ENCODE measurements at regions not wholly inside any gene's neighbourhood (a gene's known extent, or its start where the extent isn't known, plus 50 kb on each side); places are given as distances from the start of the nearest gene placed in this dataset.

DNA sequence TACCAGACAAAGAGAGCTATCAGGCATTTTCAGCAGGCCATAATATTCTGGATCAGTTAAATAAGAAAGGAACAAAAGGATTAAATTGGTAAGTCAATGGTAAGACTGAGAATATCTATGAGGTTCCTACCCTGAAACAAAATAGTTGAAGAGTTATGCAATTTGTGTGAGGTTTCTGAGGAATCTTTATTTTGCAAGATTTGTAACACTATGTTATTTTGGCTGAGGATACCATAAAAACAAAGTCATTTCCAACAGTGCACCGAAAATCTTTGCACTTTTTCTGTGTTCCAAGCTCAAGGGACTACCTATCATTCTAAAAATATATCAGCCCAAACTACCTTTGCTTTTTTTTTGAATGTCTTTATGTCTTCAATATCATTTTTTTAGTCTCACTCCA, 383.3 kb upstream of the CITED2 start:
- H3K27me3 Mint-ChIP-seq = peaks cover 4% of the 10 kb centered on the region
- no peak for DNase-seq
- H3K27ac Mint-ChIP-seq = no peak overlapping the region
- H3K4me3 Mint-ChIP-seq = no peak overlapping the region
- intact Hi-C loops (cut with micrococcal nuclease) = no loop called here
- H3K9me3 Mint-ChIP-seq = no peaks in the 10 kb centered on the region
- CTCF ChIA-PET = no interaction called here
- H3K36me3 Mint-ChIP-seq (ENCODE audit: low read depth) = no peaks in the 10 kb centered on the region
- TF ChIP-seq, protein P1, sequence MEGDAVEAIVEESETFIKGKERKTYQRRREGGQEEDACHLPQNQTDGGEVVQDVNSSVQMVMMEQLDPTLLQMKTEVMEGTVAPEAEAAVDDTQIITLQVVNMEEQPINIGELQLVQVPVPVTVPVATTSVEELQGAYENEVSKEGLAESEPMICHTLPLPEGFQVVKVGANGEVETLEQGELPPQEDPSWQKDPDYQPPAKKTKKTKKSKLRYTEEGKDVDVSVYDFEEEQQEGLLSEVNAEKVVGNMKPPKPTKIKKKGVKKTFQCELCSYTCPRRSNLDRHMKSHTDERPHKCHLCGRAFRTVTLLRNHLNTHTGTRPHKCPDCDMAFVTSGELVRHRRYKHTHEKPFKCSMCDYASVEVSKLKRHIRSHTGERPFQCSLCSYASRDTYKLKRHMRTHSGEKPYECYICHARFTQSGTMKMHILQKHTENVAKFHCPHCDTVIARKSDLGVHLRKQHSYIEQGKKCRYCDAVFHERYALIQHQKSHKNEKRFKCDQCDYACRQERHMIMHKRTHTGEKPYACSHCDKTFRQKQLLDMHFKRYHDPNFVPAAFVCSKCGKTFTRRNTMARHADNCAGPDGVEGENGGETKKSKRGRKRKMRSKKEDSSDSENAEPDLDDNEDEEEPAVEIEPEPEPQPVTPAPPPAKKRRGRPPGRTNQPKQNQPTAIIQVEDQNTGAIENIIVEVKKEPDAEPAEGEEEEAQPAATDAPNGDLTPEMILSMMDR (IDR thresholded peaks at IDR 0.05) = no peak
- ATAC-seq (ENCODE audit: low read depth) = no peak
- POLR2A ChIA-PET = no interaction called here
- no peaks in the 10 kb centered on the region for H3K4me1 Mint-ChIP-seq

DNA sequence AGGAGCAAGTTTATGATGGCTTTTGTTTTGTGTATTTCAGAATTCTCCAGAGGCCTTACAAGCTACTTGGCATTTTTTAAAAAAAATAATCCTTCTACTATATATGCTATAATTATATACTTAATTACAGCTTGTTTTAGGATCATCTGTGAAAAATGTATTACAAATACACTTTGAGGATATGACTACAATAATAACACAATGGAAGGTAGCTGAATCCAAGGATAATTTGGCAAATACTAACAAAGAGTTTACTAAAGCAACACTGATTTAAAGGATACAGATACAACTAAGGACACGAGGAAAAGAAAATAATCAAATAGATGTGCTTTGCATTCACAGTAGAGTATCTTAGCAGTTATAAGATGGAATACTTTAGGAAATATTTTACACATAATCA, 381.9 kb upstream of the CITED2 start:
- POLR2A ChIA-PET = no interaction called here
- TF ChIP-seq, protein P1 (IDR thresholded peaks at IDR 0.05) = no peak
- intact Hi-C loops (cut with micrococcal nuclease) = no loop called here
- no peak overlapping the region for H3K27ac Mint-ChIP-seq
- no peaks in the 10 kb centered on the region for H3K4me1 Mint-ChIP-seq
- no peaks in the 10 kb centered on the region for H3K36me3 Mint-ChIP-seq (ENCODE audit: low read depth)
- H3K4me3 Mint-ChIP-seq = no peak overlapping the region
- DNase-seq = no peak
- peaks cover 4% of the 10 kb centered on the region for H3K27me3 Mint-ChIP-seq
- no peaks in the 10 kb centered on the region for H3K9me3 Mint-ChIP-seq
- CTCF ChIA-PET = no interaction called here
- ATAC-seq (ENCODE audit: low read depth) = no peak

DNA sequence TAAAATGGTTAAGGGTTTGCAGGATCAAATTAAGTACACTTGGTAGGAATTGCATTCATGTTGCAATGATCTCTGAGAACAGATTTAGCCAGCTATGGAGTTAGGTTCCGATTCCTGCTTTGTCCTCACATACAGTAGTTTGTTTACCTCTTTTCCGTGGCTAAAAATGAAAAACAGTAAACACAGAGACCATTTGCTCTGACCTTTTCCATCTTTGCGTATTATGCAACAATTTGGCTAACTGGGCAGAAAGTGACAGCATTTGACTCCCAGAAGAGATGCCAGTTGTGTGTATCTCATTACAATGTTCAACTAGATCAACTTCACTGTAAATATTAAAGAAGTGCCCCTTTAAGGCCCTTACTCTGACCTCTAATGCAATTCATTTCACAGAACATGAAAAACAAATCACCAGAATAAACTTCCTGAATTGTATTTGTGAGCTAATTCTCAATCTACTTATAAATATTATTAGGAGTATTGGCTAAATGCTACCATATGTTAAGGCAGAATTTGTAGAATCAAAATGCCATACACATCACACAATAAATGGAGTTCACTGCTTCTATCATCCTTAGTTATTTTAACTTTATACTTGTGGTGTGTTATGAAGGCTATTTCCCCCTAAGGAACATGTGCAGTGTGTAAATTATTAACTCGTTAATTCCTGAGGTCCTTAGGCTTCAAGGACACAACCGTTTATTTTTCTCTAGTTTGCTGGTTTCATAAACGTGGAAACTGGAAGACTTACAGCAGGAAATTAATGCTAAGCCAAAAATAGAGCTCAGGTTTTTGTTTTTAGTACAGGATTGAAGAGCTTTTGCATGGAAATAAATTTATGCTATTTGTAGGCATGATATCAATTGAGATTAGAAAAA, 380.7 kb upstream of the CITED2 start:
- CTCF ChIA-PET = no interaction called here
- peaks cover 4% of the 10 kb centered on the region for H3K27me3 Mint-ChIP-seq
- H3K36me3 Mint-ChIP-seq (ENCODE audit: low read depth) = no peaks in the 10 kb centered on the region
- POLR2A ChIA-PET = no interaction called here
- H3K4me3 Mint-ChIP-seq = no peak overlapping the region
- no peaks in the 10 kb centered on the region for H3K4me1 Mint-ChIP-seq
- TF ChIP-seq, protein P1 (IDR thresholded peaks at IDR 0.05) = no peak
- DNase-seq = no peak
- intact Hi-C loops (cut with micrococcal nuclease) = no loop called here
- ATAC-seq (ENCODE audit: low read depth) = no peak
- no peak overlapping the region for H3K27ac Mint-ChIP-seq
- H3K9me3 Mint-ChIP-seq = no peaks in the 10 kb centered on the region

DNA sequence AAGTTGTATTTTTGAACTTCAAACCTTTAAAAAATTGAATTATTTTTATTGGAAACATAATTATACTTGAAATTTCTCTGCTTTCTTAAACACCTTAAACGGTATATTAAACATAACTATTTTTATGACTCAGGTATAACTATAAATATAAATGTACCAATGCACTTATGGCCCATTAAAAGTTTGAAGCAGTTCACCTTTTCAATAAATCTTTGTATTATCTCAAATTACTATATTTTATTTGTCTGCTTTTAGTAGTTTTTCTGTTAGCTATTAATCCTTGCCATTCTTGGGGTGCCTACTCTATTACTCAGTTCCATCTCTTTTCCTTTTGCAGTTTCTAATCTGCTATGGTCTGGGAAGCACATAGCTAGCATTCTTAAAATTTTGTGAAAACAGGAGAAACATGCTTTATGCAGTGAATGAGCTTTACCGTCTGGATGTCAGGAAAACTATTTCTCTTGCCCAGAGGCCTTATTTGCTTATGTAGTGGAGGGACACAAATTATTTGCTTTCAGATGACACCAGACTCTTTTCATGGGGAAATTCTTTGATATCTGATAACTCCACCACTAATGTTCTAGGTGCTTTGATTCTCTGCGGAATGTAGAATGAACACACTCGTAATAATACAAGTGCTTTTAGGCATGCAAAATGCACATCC, 378.9 kb upstream of the CITED2 start:
- H3K27me3 Mint-ChIP-seq = peaks cover 4% of the 10 kb centered on the region
- DNase-seq (no peak), ATAC-seq (ENCODE audit: low read depth) (no peak)
- CTCF ChIA-PET = no interaction called here
- H3K4me3 Mint-ChIP-seq = no peak overlapping the region
- POLR2A ChIA-PET = no interaction called here
- H3K36me3 Mint-ChIP-seq (ENCODE audit: low read depth) = no peaks in the 10 kb centered on the region
- TF ChIP-seq, protein P1 (IDR thresholded peaks at IDR 0.05) = no peak
- H3K27ac Mint-ChIP-seq = no peak overlapping the region
- no peaks in the 10 kb centered on the region for H3K4me1 Mint-ChIP-seq
- intact Hi-C loops (cut with micrococcal nuclease) = no loop called here
- H3K9me3 Mint-ChIP-seq = no peaks in the 10 kb centered on the region

DNA sequence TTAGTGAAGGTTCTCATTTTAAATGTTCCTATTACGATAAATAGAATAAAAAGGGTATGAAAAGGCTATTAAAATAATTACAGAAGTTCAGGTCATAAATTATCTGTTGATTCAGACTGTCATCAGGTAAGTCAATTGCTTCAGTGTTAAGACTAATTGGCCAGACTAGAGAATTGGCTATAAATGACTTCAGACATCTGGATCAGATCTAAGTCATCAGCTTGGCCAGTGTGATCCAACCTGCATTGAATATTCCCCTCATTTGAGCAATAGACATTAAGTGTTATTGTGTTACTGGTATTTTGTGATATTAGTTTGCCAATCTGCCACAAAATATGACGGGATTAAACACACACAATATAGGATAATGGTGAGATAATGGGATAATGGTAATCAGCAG, 377.6 kb upstream of the CITED2 start:
- intact Hi-C loops (cut with micrococcal nuclease) = no loop called here
- Mint-ChIP-seq H3K27ac (no peak overlapping the region), H3K36me3 (ENCODE audit: low read depth) (no peaks in the 10 kb centered on the region), H3K4me1 (no peaks in the 10 kb centered on the region), H3K27me3 (peaks cover 4% of the 10 kb centered on the region), H3K9me3 (no peaks in the 10 kb centered on the region), H3K4me3 (no peak overlapping the region)
- TF ChIP-seq, protein P1 (IDR thresholded peaks at IDR 0.05) = no peak
- DNase-seq (no peak), ATAC-seq (ENCODE audit: low read depth) (no peak)
- POLR2A ChIA-PET = no interaction called here
- CTCF ChIA-PET = no interaction called here
